ENCODE measurements at regions not wholly inside any gene's neighbourhood (a gene's known extent, or its start where the extent isn't known, plus 50 kb on each side); places are given as distances from the start of the nearest gene placed in this dataset.

DNA sequence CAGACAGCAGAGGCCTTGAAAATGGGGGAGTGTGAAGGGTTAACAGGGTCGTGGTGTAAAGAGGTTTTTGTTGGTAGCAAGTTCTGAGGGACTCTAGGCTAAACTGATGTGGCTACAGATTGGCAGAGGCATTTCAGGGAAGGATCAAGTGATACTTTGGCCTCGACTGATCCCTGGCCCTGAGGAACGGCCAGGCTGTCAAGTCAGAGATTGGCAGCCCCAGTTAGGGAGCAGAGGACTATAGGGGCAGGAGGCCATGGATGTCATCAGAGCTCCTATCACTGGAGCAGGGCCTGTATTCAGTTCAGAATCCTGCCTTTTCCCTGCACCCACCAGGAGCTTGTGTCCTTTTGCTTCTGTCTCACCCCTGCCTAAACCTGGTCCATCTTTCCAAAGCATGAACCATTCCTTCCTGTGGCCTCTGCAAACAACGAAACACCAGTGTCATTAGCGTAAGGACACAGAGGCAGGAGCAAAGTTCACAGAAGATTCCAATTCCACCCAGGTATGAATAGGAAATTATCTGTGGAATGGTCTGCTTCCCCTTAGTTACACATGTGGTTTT, 613.1 kb downstream of the MID1IP1 start:
- TF ChIP-seq, protein P1, sequence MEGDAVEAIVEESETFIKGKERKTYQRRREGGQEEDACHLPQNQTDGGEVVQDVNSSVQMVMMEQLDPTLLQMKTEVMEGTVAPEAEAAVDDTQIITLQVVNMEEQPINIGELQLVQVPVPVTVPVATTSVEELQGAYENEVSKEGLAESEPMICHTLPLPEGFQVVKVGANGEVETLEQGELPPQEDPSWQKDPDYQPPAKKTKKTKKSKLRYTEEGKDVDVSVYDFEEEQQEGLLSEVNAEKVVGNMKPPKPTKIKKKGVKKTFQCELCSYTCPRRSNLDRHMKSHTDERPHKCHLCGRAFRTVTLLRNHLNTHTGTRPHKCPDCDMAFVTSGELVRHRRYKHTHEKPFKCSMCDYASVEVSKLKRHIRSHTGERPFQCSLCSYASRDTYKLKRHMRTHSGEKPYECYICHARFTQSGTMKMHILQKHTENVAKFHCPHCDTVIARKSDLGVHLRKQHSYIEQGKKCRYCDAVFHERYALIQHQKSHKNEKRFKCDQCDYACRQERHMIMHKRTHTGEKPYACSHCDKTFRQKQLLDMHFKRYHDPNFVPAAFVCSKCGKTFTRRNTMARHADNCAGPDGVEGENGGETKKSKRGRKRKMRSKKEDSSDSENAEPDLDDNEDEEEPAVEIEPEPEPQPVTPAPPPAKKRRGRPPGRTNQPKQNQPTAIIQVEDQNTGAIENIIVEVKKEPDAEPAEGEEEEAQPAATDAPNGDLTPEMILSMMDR (IDR thresholded peaks at IDR 0.05): no peak
- TF ChIP-seq, protein P2, sequence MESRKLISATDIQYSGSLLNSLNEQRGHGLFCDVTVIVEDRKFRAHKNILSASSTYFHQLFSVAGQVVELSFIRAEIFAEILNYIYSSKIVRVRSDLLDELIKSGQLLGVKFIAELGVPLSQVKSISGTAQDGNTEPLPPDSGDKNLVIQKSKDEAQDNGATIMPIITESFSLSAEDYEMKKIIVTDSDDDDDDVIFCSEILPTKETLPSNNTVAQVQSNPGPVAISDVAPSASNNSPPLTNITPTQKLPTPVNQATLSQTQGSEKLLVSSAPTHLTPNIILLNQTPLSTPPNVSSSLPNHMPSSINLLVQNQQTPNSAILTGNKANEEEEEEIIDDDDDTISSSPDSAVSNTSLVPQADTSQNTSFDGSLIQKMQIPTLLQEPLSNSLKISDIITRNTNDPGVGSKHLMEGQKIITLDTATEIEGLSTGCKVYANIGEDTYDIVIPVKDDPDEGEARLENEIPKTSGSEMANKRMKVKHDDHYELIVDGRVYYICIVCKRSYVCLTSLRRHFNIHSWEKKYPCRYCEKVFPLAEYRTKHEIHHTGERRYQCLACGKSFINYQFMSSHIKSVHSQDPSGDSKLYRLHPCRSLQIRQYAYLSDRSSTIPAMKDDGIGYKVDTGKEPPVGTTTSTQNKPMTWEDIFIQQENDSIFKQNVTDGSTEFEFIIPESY (IDR thresholded peaks at IDR 0.05; ENCODE audit: borderline replicate concordance, low read depth): no peak
- no peak for TF ChIP-seq RFX5 (IDR thresholded peaks at IDR 0.05; ENCODE audit: low read length)
- TF ChIP-seq TEAD4 (IDR thresholded peaks at IDR 0.05; ENCODE audit: borderline replicate concordance, insufficient read depth): no peak
- TF ChIP-seq SIN3A (IDR thresholded peaks at IDR 0.05; ENCODE audit: borderline replicate concordance, low read depth, low read length): no peak
- TF ChIP-seq EP300 (IDR thresholded peaks at IDR 0.05; ENCODE audit: borderline replicate concordance in 1 of 2, low read depth in 1 of 2, low read length in 1 of 2): no peak
- TF ChIP-seq, protein P3, sequence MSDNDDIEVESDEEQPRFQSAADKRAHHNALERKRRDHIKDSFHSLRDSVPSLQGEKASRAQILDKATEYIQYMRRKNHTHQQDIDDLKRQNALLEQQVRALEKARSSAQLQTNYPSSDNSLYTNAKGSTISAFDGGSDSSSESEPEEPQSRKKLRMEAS (IDR thresholded peaks at IDR 0.05; ENCODE audit: low read depth): no peak
- no peak for TF ChIP-seq FOXJ3 (CRISPR knock-in tag; IDR thresholded peaks at IDR 0.05)
- TF ChIP-seq RXRA (IDR thresholded peaks at IDR 0.05; ENCODE audit: borderline replicate concordance, low read depth): no peak
- no peak for TF ChIP-seq CHD2 (IDR thresholded peaks at IDR 0.05; ENCODE audit: low read length, partially characterized antibody)
